Karpas-422 (cell line): ENCODE measurements at regions not wholly inside any gene's neighbourhood (a gene's known extent, or its start where the extent isn't known, plus 50 kb on each side); places are given as distances from the start of the nearest gene placed in this dataset.
"Not testable (repeated sequence)": the region's sequence is repeated elsewhere in the genome, so short reads cannot be mapped to it uniquely, and the experiment has no call there.

Experiments
- DNase-seq: peaks from one replicate; pipeline ENCODE4 v3.0.0-alpha.2; 2015
- H2AFZ ChIP-seq: fragments of 200-600 bp; sonication (generic); 2 replicates; pipeline ENCODE4 v1.6.1; 2014; ENCODE audit warnings: antibody characterized with exemption, low read length, mixed read lengths
- H3K27ac ChIP-seq: fragments of 200-600 bp; sonication (generic); 2 replicates; pipeline ENCODE4 v1.5.1; 2014; ENCODE audit warnings: mild to moderate bottlenecking, low read length, moderate library complexity
- H3K27me3 ChIP-seq: fragments of 200-600 bp; sonication (generic); 2 replicates; pipeline ENCODE4 v1.6.1; 2014; ENCODE audit warnings: low read length, mixed read lengths
- H3K36me3 ChIP-seq: fragments of 200-600 bp; sonication (generic); 2 replicates; pipeline ENCODE4 v1.6.1; 2014; ENCODE audit warnings: low read length, mixed read lengths; ENCODE audit not compliant: insufficient read depth
- H3K4me1 ChIP-seq: fragments of 200-600 bp; sonication (generic); 2 replicates; pipeline ENCODE4 v1.6.1; 2014; ENCODE audit warnings: mild to moderate bottlenecking, low read length, mixed read lengths
- H3K4me2 ChIP-seq: fragments of 200-600 bp; sonication (generic); 2 replicates; pipeline ENCODE4 v1.6.1; 2014; ENCODE audit warnings: low read length, low read depth, mild to moderate bottlenecking; ENCODE audit not compliant: poor library complexity, severe bottlenecking
- H3K4me3 ChIP-seq: fragments of 200-600 bp; sonication (generic); 2 replicates; pipeline ENCODE4 v1.5.1; 2014; ENCODE audit warnings: mild to moderate bottlenecking, antibody characterized with exemption, low read length, mixed read lengths
- H3K79me2 ChIP-seq: fragments of 200-600 bp; sonication (generic); 2 replicates; pipeline ENCODE4 v1.6.1; 2014; ENCODE audit warnings: mild to moderate bottlenecking, low read length, mixed read lengths
- H3K9ac ChIP-seq: fragments of 200-600 bp; sonication (generic); 2 replicates; pipeline ENCODE4 v1.6.0; 2014; ENCODE audit warnings: low read length
- H3K9me2 ChIP-seq: fragments of 200-600 bp; sonication (generic), shearing (Covaris generic); replicated peaks from 2 replicates; pipeline ENCODE4 v1.6.0; 2014; ENCODE audit warnings: mild to moderate bottlenecking, low read length, moderate library complexity; ENCODE audit not compliant: insufficient read depth
- H3K9me3 ChIP-seq: fragments of 300-700, 200-600 bp; sonication (generic); 2 replicates; pipeline ENCODE4 v1.6.1; 2014; ENCODE audit warnings: low read length, mixed read lengths
- H4K20me1 ChIP-seq: fragments of 200-600 bp; sonication (generic); 2 replicates; pipeline ENCODE4 v1.6.1; 2014; ENCODE audit warnings: mild to moderate bottlenecking, antibody characterized with exemption, low read length, low read depth; ENCODE audit not compliant: insufficient read depth

DNA sequence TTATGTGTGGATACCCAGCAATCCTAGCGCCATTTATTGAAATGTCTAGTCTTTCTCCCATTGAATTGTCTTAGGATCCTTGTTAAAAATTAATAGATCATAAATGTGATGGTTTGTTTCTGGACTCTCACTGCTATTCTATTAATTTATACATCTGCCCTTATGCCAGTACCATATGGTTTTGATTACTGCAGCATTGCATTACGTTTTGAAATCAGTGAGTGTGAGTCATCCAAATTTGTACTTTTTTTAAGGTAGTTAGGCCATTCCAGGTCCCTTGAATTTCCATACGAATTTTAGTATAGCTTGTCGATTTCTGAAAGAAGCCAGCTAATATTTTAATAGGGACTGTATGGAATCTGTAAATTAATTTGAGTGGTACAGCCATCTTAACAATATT lies 648.6 kb upstream of the ZNF385D start:
- no peak overlapping the region for H2AFZ ChIP-seq
- H3K9ac ChIP-seq: no peak overlapping the region
- H3K9me2 ChIP-seq: no peaks in the 10 kb centered on the region
- no peak for DNase-seq
- H3K36me3 ChIP-seq: no peaks in the 10 kb centered on the region
- H3K27me3 ChIP-seq: no peaks in the 10 kb centered on the region
- no peak overlapping the region for H3K4me2 ChIP-seq
- H3K9me3 ChIP-seq: peaks cover 7% of the 10 kb centered on the region; the same call in 1 of the 2 replicates
- no peak overlapping the region for H3K27ac ChIP-seq
- no peaks in the 10 kb centered on the region for H3K79me2 ChIP-seq
- H3K4me1 ChIP-seq: no peaks in the 10 kb centered on the region
- no peak overlapping the region for H3K4me3 ChIP-seq
- H4K20me1 ChIP-seq: no peaks in the 10 kb centered on the region

- Histone ChIP-seq H3K4me1 (no peaks in the 10 kb centered on the region), H3K9ac (no peak overlapping the region), H3K36me3 (no peaks in the 10 kb centered on the region), H3K4me2 (no peak overlapping the region), H3K4me3 (no peak overlapping the region), H3K9me3 (peaks cover 18% of the 10 kb centered on the region), H2AFZ (no peak overlapping the region), H3K27ac (no peak overlapping the region), H3K9me2 (no peaks in the 10 kb centered on the region), H3K79me2 (no peaks in the 10 kb centered on the region), H3K27me3 (no peaks in the 10 kb centered on the region), H4K20me1 (no peaks in the 10 kb centered on the region)
- DNase-seq: no peak
Observed at GRCh38 chr3:22401499-22401898, 650.5 kb upstream of the ZNF385D start.

DNA sequence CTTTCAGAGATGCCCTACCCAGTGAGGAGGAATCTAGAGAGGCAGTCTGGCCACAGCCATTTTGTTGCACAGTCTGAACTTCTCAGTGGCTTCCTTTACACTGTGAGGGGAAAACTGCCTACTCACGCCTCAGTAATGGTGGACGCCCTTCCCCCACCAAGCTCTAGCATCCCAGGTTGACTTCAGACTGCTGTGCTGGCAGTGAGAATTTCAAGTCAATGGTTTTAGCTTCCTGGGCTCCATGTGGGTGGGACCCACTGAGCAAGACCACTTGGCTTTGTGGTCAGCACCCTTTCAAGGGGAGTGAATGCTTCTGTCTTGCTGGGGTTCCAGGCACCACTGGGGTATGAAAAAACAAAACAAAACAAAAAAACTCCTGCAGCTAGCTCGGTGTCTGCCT lies 663.2 kb upstream of the ZNF385D start:
- no peaks in the 10 kb centered on the region for H3K79me2 ChIP-seq
- no peaks in the 10 kb centered on the region for H3K36me3 ChIP-seq
- no peaks in the 10 kb centered on the region for H4K20me1 ChIP-seq
- H3K27ac ChIP-seq: no peak overlapping the region
- H3K9me2 ChIP-seq: no peaks in the 10 kb centered on the region
- peaks cover 6% of the 10 kb centered on the region for H3K9me3 ChIP-seq
- no peak overlapping the region for H3K4me3 ChIP-seq
- no peak overlapping the region for H2AFZ ChIP-seq
- DNase-seq: no peak
- H3K4me2 ChIP-seq: no peak overlapping the region
- no peak overlapping the region for H3K9ac ChIP-seq
- no peaks in the 10 kb centered on the region for H3K4me1 ChIP-seq
- no peaks in the 10 kb centered on the region for H3K27me3 ChIP-seq

DNA sequence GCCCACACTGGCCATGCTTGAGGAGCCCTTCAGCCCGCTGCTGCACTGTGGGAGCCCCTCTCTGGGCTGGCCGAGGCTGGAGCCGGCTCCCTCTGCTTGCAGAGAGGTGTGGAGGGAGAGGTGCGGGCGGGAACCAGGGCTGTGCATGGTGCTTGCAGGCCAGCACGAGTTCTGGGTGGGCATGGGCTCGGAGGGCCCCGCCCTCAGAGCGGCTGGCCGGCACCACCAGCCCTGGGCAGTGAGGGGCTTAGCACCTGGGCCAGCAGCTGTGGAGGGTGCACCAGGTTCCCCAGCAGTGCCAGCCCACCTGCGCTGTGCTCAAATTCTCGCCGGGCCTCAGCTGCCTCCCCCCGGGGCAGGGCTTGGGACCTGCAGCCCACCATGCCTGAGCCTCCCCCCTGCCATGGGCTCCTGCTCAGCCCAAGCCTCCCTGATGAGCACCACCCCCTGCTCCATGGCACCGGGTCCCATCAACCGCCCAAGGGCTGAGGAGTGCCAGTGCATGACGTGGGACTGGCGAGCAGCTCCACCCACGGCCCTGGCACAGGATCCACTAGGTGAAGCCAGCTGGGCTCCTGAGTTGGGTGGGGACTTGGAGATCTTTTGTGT lies 665.9 kb upstream of the ZNF385D start:
- DNase-seq, H3K27ac ChIP-seq, H3K79me2 ChIP-seq, H3K4me1 ChIP-seq, H3K27me3 ChIP-seq, H3K36me3 ChIP-seq, H3K9me2 ChIP-seq, H3K4me2 ChIP-seq, H2AFZ ChIP-seq, H3K4me3 ChIP-seq, H3K9me3 ChIP-seq, H4K20me1 ChIP-seq, H3K9ac ChIP-seq: not testable (repeated sequence)

DNA sequence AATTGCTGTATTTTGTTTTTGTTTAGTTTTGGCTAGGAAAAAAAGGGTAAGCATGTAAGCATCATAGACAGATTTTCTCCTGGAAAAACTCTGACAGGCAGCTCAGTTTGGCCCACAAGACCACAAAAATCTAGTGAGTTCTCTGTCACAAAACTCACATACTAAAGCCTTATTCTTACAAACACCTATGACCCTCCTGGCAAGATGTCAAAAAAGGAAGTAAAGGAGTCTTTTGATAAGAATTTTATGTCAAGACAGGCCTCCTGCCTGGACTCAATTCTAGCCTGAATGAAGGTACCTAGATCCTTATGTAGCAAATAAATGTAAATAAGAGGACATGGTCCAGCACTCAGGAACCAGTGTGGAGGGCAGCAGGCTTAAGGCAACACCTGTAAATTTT lies 668.3 kb upstream of the ZNF385D start:
- no peaks in the 10 kb centered on the region for H3K9me2 ChIP-seq
- H3K27me3 ChIP-seq: no peaks in the 10 kb centered on the region
- no peak overlapping the region for H2AFZ ChIP-seq
- H3K4me3 ChIP-seq: no peak overlapping the region
- H3K9ac ChIP-seq: no peak overlapping the region
- H3K79me2 ChIP-seq: no peaks in the 10 kb centered on the region
- H4K20me1 ChIP-seq: no peaks in the 10 kb centered on the region
- H3K4me2 ChIP-seq: no peak overlapping the region
- H3K36me3 ChIP-seq: no peaks in the 10 kb centered on the region
- peaks cover 9% of the 10 kb centered on the region for H3K9me3 ChIP-seq
- no peak overlapping the region for H3K27ac ChIP-seq
- H3K4me1 ChIP-seq: no peaks in the 10 kb centered on the region
- no peak for DNase-seq

- H3K9me3 ChIP-seq: peaks cover 8% of the 10 kb centered on the region; the same call in 1 of the 2 replicates
- H3K27me3 ChIP-seq: no peaks in the 10 kb centered on the region
- no peak overlapping the region for H3K9ac ChIP-seq
- H3K4me2 ChIP-seq: no peak overlapping the region
- H3K27ac ChIP-seq: no peak overlapping the region
- no peaks in the 10 kb centered on the region for H4K20me1 ChIP-seq
- no peaks in the 10 kb centered on the region for H3K36me3 ChIP-seq
- H3K4me3 ChIP-seq: no peak overlapping the region
- H3K9me2 ChIP-seq: no peaks in the 10 kb centered on the region
- no peaks in the 10 kb centered on the region for H3K79me2 ChIP-seq
- DNase-seq: no peak
- H2AFZ ChIP-seq: no peak overlapping the region
- no peaks in the 10 kb centered on the region for H3K4me1 ChIP-seq
Observed at GRCh38 chr3:22421589-22421988, 670.6 kb upstream of the ZNF385D start.

DNA sequence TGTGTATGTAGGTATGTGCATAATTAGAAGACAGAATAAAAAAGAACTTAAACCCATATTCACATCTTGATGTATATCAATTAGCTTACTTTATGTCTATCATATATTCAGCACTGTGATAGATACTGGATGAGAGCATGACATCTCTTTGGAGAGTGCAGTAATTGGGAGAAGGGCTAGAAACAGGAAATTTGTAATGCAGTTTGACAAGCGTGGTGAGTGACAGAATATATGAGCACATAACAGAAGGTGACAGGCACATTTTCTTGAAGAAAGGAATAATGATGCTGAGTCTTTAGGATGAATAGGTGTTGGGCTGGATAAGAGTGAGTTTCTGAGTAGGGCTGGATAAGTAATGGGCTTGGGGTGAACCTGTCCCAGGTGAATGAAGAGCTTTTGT lies 680.3 kb upstream of the ZNF385D start:
- Histone ChIP-seq H3K79me2 (no peaks in the 10 kb centered on the region), H3K9me2 (no peaks in the 10 kb centered on the region), H3K36me3 (no peaks in the 10 kb centered on the region), H3K27ac (no peak overlapping the region), H3K4me2 (no peak overlapping the region), H3K27me3 (no peaks in the 10 kb centered on the region), H3K9me3 (peaks cover 19% of the 10 kb centered on the region), H2AFZ (no peak overlapping the region), H4K20me1 (no peaks in the 10 kb centered on the region), H3K4me1 (no peaks in the 10 kb centered on the region), H3K9ac (no peak overlapping the region), H3K4me3 (no peak overlapping the region)
- no peak for DNase-seq

GRCh38 chr3:22439626-22440025 lies 688.6 kb upstream of the ZNF385D start:
- no peaks in the 10 kb centered on the region for H3K27me3 ChIP-seq
- no peak overlapping the region for H3K4me2 ChIP-seq
- H3K9ac ChIP-seq: no peak overlapping the region
- H3K9me3 ChIP-seq: peaks cover 17% of the 10 kb centered on the region
- no peaks in the 10 kb centered on the region for H4K20me1 ChIP-seq
- no peak overlapping the region for H3K4me3 ChIP-seq
- H2AFZ ChIP-seq: no peak overlapping the region
- DNase-seq: no peak
- H3K79me2 ChIP-seq: no peaks in the 10 kb centered on the region
- no peaks in the 10 kb centered on the region for H3K4me1 ChIP-seq
- no peak overlapping the region for H3K27ac ChIP-seq
- no peaks in the 10 kb centered on the region for H3K36me3 ChIP-seq
- no peaks in the 10 kb centered on the region for H3K9me2 ChIP-seq

- no peaks in the 10 kb centered on the region for H3K4me1 ChIP-seq
- H3K27me3 ChIP-seq: no peaks in the 10 kb centered on the region
- H3K9me2 ChIP-seq: no peaks in the 10 kb centered on the region
- no peak overlapping the region for H3K27ac ChIP-seq
- no peaks in the 10 kb centered on the region for H3K36me3 ChIP-seq
- no peak overlapping the region for H3K4me3 ChIP-seq
- no peaks in the 10 kb centered on the region for H4K20me1 ChIP-seq
- H3K9ac ChIP-seq: no peak overlapping the region
- H3K4me2 ChIP-seq: no peak overlapping the region
- H2AFZ ChIP-seq: no peak overlapping the region
- H3K79me2 ChIP-seq: no peaks in the 10 kb centered on the region
- peaks cover 14% of the 10 kb centered on the region for H3K9me3 ChIP-seq
- no peak for DNase-seq
Observed at GRCh38 chr3:22441711-22442110, 690.7 kb upstream of the ZNF385D start.
